ENCODE measurements at regions not wholly inside any gene's neighbourhood (a gene's known extent, or its start where the extent isn't known, plus 50 kb on each side); places are given as distances from the start of the nearest gene placed in this dataset.
"Not testable (repeated sequence)": the region's sequence is repeated elsewhere in the genome, so short reads cannot be mapped to it uniquely, and the experiment has no call there.

DNA sequence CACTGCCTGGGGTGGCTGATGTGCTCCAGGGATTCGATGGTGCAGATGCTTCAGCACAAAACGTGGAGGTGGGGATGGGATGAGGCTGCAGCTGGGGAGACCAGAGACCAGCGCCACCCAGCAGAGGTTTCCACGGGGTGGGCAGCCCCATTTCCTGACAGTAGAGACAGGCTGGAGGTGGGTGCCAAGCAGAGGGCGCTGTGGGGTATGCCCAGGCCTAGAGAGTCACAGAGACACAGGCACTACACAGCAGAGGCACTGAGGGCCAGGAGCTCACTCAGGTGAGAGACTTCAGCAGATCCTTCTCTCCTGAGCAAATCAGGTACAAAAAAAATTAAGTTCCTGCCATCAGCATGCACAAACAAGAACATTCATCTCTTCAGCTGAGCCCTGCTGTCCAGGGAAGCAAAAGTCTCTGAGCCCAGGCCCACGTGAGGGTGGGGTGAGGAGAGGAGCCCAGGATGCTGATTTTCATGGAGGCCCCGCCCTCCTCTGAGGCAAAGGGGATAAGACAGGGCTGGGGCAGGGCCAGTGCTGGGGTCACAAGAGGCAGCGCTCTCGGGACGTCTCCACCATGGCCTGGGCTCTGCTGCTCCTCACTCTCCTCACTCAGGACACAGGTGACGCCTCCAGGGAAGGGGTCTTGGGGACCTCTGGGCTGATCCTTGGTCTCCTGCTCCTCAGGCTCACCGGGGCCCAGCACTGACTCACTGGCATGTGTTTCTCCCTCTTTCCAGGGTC, 53.1 kb downstream of the GGTLC2 start:
- intact Hi-C loops (cut with DNase I) = no loop called here
- Histone ChIP-seq H3K4me1 (peaks cover 0 to 4% of the 10 kb centered on the region in 2 donors), H3K27me3 (no peaks in the 10 kb centered on the region), H3K9me3 (no peaks in the 10 kb centered on the region), H3K36me3 (no peaks in the 10 kb centered on the region), H3K27ac (no peak overlapping the region), H3K4me3 (replicated peaks in 1 of 3) (no peak overlapping the region)
- WGBS, 2 donors = 84 to 100% methylated on average over 3 to 7 of the region's 12 CpGs
- DNase-seq = no peak
- TF ChIP-seq, protein P1, sequence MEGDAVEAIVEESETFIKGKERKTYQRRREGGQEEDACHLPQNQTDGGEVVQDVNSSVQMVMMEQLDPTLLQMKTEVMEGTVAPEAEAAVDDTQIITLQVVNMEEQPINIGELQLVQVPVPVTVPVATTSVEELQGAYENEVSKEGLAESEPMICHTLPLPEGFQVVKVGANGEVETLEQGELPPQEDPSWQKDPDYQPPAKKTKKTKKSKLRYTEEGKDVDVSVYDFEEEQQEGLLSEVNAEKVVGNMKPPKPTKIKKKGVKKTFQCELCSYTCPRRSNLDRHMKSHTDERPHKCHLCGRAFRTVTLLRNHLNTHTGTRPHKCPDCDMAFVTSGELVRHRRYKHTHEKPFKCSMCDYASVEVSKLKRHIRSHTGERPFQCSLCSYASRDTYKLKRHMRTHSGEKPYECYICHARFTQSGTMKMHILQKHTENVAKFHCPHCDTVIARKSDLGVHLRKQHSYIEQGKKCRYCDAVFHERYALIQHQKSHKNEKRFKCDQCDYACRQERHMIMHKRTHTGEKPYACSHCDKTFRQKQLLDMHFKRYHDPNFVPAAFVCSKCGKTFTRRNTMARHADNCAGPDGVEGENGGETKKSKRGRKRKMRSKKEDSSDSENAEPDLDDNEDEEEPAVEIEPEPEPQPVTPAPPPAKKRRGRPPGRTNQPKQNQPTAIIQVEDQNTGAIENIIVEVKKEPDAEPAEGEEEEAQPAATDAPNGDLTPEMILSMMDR (IDR thresholded peaks at IDR 0.05) = no peak
- TF ChIP-seq POLR2A (IDR thresholded peaks at IDR 0.05) = no peak

DNA sequence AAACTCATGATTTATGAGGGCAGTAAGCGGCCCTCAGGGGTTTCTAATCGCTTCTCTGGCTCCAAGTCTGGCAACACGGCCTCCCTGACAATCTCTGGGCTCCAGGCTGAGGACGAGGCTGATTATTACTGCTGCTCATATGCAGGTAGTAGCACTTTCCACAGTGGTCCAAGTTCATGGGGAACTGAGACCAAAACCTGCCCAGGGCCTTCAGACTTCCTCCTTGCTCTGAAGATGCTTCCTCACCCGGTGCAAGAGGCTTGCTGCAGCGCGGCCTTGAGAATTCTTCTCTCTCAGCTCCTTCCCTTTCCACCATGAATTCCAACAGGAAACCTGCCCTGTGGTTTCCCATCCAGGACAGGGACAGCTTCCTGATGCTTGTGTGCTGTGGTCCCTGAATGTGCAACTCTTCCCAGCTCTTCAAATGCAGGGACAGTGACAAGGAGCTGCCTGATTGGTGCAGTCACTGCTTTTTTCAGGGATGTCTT, 53.9 kb downstream of the GGTLC2 start:
- no peaks in the 10 kb centered on the region for H3K36me3 ChIP-seq
- H3K9me3 ChIP-seq = no peaks in the 10 kb centered on the region
- no peak for DNase-seq
- H3K4me1 ChIP-seq = no peaks in the 10 kb centered on the region
- intact Hi-C loops (cut with DNase I) = no loop called here
- no peaks in the 10 kb centered on the region for H3K27me3 ChIP-seq
- TF ChIP-seq, protein P1 (IDR thresholded peaks at IDR 0.05) = no peak
- TF ChIP-seq POLR2A (IDR thresholded peaks at IDR 0.05) = no peak
- WGBS, 2 donors = 80 to 83% methylated on average over 7 of the region's 7 CpGs
- no peak overlapping the region for H3K27ac ChIP-seq
- H3K4me3 ChIP-seq (replicated peaks in 1 of 3) = no peak overlapping the region

DNA sequence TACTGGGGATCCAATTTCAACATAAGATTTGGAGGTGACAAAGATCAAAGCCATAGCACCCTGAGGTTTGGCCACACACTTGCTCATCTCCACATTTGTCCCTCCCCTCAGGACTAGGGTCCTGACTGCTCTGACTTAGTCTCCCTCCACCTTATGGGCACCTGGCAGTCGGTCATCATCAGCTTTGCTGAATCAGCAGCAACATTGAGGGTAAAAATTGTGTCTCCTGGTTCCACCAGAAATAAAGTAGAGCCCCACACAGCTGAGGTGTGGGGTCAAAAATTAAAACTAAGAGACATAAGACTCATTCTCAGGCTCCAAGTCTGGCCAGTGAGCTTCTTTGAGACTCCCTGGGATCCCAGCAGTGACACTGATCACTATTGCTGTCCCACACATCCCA, 56.2 kb downstream of the GGTLC2 start:
- H3K27me3 ChIP-seq = no peaks in the 10 kb centered on the region
- no peaks in the 10 kb centered on the region for H3K4me1 ChIP-seq
- 72 to 78% methylated on average over 1 of the region's 1 CpG for WGBS, 2 donors
- H3K9me3 ChIP-seq = no peaks in the 10 kb centered on the region
- no peak overlapping the region for H3K4me3 ChIP-seq (replicated peaks in 1 of 3)
- intact Hi-C loops (cut with DNase I) = no loop called here
- H3K27ac ChIP-seq = no peak overlapping the region
- H3K36me3 ChIP-seq = no peaks in the 10 kb centered on the region
- TF ChIP-seq, protein P1 (IDR thresholded peaks at IDR 0.05) = no peak
- TF ChIP-seq POLR2A (IDR thresholded peaks at IDR 0.05) = no peak
- no peak for DNase-seq

DNA sequence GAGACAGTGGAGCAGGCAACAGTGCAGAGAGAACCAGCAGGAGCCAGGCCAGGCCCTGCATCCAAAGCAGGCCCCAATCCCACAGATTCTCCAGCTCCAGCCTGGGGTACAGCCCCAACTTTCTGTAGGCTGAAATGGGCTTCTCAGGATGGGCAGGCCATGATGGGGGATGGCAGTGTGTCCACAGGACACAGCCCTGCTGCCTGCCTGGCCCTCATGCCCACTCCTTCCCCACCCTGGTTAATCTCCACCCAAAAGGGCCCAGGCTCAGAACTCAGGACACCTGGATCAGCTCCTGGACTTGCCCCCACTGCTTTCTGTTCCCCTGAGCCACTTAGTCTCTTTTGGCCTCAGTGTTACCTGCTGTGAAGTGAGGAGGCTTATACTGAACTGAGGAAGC, 57.1 kb downstream of the GGTLC2 start:
- intact Hi-C loops (cut with DNase I) = not testable (repeated sequence)

DNA sequence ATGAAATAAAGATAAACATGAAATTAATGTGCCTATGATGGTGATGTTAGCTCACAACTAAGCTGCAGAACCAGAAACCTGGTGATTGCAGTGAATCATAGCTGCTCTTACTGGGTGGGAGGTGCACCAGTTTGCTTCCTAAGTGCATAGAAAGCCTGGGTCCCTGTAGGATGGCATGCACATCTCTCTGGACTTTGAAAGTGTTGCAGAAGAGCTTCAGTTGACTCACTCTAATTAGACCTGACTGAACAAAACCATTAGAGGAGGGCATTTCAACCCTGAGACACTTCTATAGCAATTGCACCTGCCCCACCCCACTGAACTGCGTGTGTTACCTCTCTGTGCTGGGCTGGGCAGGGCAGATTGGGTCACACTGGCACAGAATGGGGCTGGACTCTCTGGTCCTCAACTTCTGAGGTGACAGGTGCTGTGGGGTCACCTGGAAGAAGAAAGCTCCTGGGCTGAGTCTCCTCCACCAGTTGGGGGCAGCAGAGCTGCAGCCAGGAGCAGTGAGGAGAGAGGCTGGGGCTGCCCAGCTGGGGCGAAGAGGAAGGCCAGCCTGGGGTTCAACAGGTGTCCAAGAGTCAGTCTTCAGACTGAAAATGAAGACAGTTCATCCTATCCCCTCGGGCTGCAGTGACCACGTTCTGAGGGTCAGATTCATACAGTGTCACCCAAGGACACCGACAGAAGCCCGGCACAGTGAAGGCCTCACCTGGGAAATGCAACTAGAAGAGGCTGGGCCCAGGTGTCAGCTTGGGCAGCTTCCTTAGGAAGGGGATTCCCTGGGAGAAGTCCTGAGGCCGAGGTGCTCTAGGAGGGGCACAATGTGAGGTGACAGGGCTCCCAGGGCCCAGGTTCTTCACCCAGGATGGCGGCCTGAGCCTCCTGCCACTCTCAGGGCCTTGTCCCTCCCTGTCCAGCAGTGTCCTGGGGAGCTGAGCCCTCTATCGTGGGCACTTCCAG, 58.1 kb downstream of the GGTLC2 start:
- H3K4me3 ChIP-seq (replicated peaks in 1 of 3) = no peak overlapping the region
- H3K36me3 ChIP-seq = no peaks in the 10 kb centered on the region
- no peak overlapping the region for H3K27ac ChIP-seq
- intact Hi-C loops (cut with DNase I) = no loop called here
- no peaks in the 10 kb centered on the region for H3K9me3 ChIP-seq
- WGBS, 2 donors = 74 to 87% methylated on average over 5 to 6 of the region's 9 CpGs
- H3K4me1 ChIP-seq = no peaks in the 10 kb centered on the region
- H3K27me3 ChIP-seq = no peaks in the 10 kb centered on the region
- TF ChIP-seq POLR2A (IDR thresholded peaks at IDR 0.05) = no peak
- TF ChIP-seq, protein P1 (IDR thresholded peaks at IDR 0.05) = peak in 1 of 6 experiments; percentile 16
- DNase-seq = no peak

More for the DNA sequence above, 57.1 kb downstream of the GGTLC2 start:
- not testable (repeated sequence) for H3K27ac ChIP-seq; H3K9me3 ChIP-seq; H3K4me1 ChIP-seq; DNase-seq; H3K4me3 ChIP-seq (replicated peaks in 1 of 3); H3K36me3 ChIP-seq; H3K27me3 ChIP-seq

Data from thyroid gland (tissue), 4 donors.